Chondrocyte (in vitro differentiated cells): ENCODE measurements at regions not wholly inside any gene's neighbourhood (a gene's known extent, or its start where the extent isn't known, plus 50 kb on each side); places are given as distances from the start of the nearest gene placed in this dataset.

Experiments
- DNase-seq: peaks from one replicate; pipeline ENCODE4 v3.0.0; 2021; ENCODE audit warnings: mixed read lengths, low spot score
- H3K27ac Mint-ChIP-seq: one replicate; pipeline ENCODE4 v1.8.0; 2021; ENCODE audit warnings: mild to moderate bottlenecking, moderate library complexity, mixed read lengths; ENCODE audit not compliant: unreplicated experiment
- H3K27me3 Mint-ChIP-seq: 2 replicates; pipeline ENCODE4 v1.8.0; 2021; ENCODE audit warnings: low read depth, mixed read lengths
- H3K36me3 Mint-ChIP-seq: 2 replicates; pipeline ENCODE4 v1.8.0; 2021; ENCODE audit warnings: low read depth, mixed read lengths
- H3K4me1 Mint-ChIP-seq: 2 replicates; pipeline ENCODE4 v1.8.0; 2021; ENCODE audit warnings: low read depth, mild to moderate bottlenecking, mixed read lengths
- H3K4me3 Mint-ChIP-seq: one replicate; pipeline ENCODE4 v1.8.0; 2021; ENCODE audit warnings: mild to moderate bottlenecking, moderate library complexity, mixed read lengths; ENCODE audit not compliant: unreplicated experiment
- H3K9me3 Mint-ChIP-seq: 2 replicates; pipeline ENCODE4 v1.8.0; 2021; ENCODE audit warnings: low read depth, mixed read lengths
- CTCF ChIP-seq: fragments of 200-600 bp; sonication (generic); IDR thresholded peaks from 2 replicates; pipeline ENCODE4 v1.5.0; 2021; ENCODE audit warnings: antibody characterized with exemption, mild to moderate bottlenecking, moderate library complexity

GRCh38 chr9:32234451-32234850 is 150.0 kb upstream of the ACO1 start:
- peaks cover 3% of the 10 kb centered on the region for H3K27me3 Mint-ChIP-seq
- no peak for TF ChIP-seq CTCF
- H3K9me3 Mint-ChIP-seq, result peaks cover 13% of the 10 kb centered on the region
- DNase-seq, result no peak
- no peak overlapping the region for H3K27ac Mint-ChIP-seq
- no peaks in the 10 kb centered on the region for H3K4me1 Mint-ChIP-seq
- no peak overlapping the region for H3K4me3 Mint-ChIP-seq
- H3K36me3 Mint-ChIP-seq, result no peaks in the 10 kb centered on the region

- H3K4me3 Mint-ChIP-seq, result no peak overlapping the region
- H3K36me3 Mint-ChIP-seq, result no peaks in the 10 kb centered on the region
- DNase-seq, result no peak
- H3K27ac Mint-ChIP-seq, result no peak overlapping the region
- peaks cover 16% of the 10 kb centered on the region for H3K27me3 Mint-ChIP-seq
- TF ChIP-seq CTCF, result no peak
- no peaks in the 10 kb centered on the region for H3K4me1 Mint-ChIP-seq
- H3K9me3 Mint-ChIP-seq, result no peaks in the 10 kb centered on the region
Observed at GRCh38 chr9:32247168-32247567, 137.3 kb upstream of the ACO1 start.

GRCh38 chr9:32248189-32248712 is 136.2 kb upstream of the ACO1 start:
- Mint-ChIP-seq H3K36me3 (no peaks in the 10 kb centered on the region), H3K9me3 (no peaks in the 10 kb centered on the region), H3K27ac (no peak overlapping the region), H3K4me3 (no peak overlapping the region), H3K4me1 (no peaks in the 10 kb centered on the region), H3K27me3 (peaks cover 14% of the 10 kb centered on the region)
- TF ChIP-seq CTCF, result no peak
- DNase-seq, result no peak

- H3K27me3 Mint-ChIP-seq, result peaks cover 14% of the 10 kb centered on the region
- TF ChIP-seq CTCF, result peak; percentile 86
- H3K4me3 Mint-ChIP-seq, result no peak overlapping the region
- no peak overlapping the region for H3K27ac Mint-ChIP-seq
- no peaks in the 10 kb centered on the region for H3K4me1 Mint-ChIP-seq
- H3K9me3 Mint-ChIP-seq, result peaks cover 3% of the 10 kb centered on the region
- no peak for DNase-seq
- H3K36me3 Mint-ChIP-seq, result no peaks in the 10 kb centered on the region
Observed at GRCh38 chr9:32251539-32251938, 132.9 kb upstream of the ACO1 start.

- Mint-ChIP-seq H3K27ac (no peak overlapping the region), H3K9me3 (peaks cover 3% of the 10 kb centered on the region), H3K36me3 (no peaks in the 10 kb centered on the region), H3K4me1 (no peaks in the 10 kb centered on the region), H3K4me3 (no peak overlapping the region), H3K27me3 (peaks cover 10% of the 10 kb centered on the region)
- TF ChIP-seq CTCF, result no peak
- no peak for DNase-seq
Observed at GRCh38 chr9:32253731-32254130, 130.7 kb upstream of the ACO1 start.
